ENCODE measurements at regions not wholly inside any gene's neighbourhood (a gene's known extent, or its start where the extent isn't known, plus 50 kb on each side); places are given as distances from the start of the nearest gene placed in this dataset.
"Not testable (repeated sequence)": the region's sequence is repeated elsewhere in the genome, so short reads cannot be mapped to it uniquely, and the experiment has no call there.

DNA sequence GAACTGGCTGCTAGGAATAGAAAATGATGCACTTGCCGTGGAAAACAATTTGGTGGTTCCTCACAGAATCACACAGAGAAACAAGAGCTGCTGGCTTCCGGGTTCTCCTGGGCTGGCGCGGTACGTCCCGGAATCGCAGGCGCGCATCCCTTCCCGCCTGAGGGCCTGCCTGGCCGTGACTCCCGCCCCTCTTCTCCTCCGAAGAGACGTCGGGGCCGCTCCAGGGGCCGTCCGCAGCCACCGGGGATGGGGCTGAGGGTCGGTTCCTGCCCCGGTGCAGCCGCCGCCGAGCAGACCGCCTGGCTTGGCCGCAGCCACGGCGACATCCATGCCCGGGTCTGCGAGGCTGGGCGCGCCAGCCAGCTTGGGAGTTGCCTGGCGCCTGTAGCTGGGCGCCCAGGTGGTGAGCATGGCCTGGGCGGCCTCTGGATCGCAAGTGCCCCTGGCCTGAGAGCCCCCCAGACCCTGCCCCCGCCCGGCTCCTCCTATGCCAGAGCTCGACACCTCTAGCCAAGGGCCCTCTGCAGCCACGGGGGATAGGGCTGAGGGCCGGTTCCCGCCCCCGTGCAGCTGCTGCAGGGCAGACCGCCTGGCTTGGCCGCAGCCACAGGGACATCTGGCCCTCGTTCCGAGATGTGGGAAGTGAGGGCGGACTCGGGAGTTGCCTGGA lies 83.9 kb upstream of the ZNG1F start:
- not testable (repeated sequence) for DNase-seq

DNA sequence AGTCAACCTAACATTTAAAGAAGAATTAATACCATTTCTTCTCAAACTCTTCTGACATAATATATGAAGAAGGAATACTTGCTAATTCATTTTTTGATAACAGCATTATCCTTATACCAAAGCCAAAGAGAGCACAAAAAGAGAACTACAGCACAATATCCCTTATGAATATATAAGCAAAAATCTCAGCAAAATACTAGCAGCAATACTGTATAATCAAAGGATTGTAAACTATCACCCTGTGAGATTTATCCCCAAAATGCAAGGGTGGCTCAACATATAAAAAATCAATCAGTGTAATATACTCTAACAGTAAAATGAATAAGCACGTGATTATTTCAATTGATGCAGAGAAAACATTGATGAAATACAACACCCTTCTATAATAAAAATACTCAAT lies 81.9 kb upstream of the ZNG1F start:
- DNase-seq, result not testable (repeated sequence)

DNA sequence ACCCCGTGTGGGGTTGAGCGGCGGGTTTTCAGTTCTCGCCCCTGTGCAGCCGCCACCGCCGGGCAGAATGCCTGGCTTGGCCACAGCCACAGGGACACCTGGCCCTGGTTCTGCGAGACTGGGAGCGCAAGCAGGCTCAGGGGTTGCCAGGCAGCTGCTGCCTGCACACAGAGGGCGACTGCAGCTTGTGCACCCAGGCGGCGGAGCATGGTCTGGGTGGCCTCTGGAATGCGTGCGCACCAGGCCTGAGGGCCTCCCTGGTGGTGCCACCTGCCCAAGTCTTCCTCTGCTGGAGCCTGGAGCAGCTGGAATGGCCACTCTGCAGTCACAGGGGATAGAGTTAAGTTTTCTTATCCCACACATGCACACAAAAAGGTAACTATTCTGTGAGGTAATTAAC lies 80.4 kb upstream of the ZNG1F start:
- DNase-seq, result not testable (repeated sequence)

GRCh38 chr9:41269054-41269453 lies 79.9 kb upstream of the ZNG1F start:
- not testable (repeated sequence) for DNase-seq

DNA sequence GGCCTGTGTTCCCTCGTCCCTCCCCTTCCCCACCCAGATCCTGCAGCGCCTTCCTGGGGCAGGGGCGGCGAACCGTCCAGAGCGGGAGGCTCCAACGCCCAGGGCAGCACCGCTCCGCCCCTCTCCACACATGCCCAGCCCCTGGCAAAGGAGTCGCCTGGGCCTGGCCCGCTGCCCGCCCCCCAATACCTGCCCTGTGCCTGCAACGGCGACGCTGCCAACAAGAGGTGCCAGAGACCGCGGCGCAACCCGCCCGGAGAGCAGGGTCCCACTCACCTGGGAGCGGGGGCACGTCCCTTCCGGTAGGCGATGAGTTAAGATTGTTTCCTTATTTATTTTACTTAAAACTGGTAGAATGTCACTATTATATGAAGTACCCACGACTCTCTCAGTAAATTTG lies 77.5 kb upstream of the ZNG1F start:
- DNase-seq, result not testable (repeated sequence)

GRCh38 chr9:41266000-41266399 lies 76.9 kb upstream of the ZNG1F start:
- not testable (repeated sequence) for DNase-seq

GRCh38 chr9:41251973-41252372 lies 62.9 kb upstream of the ZNG1F start:
- not testable (repeated sequence) for DNase-seq

DNA sequence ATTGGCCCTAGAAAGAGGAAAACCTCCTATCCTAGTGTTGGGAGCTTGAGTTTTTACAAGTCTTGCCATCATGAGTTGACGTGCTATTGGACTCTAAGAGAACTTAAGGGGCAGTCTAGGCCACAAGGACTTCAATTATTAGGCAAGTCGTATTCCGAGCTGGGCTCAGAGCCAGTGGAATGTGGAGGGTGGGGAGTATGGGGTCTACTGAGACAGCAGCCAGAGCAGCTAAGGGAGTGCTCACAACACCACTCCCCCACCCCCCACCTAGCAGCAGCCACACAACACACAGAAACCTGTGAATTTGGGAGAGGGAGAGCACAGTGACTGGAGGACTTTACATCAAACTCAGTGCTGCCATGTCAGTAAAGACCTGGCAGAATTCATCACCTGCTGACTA lies 62.0 kb upstream of the ZNG1F start:
- DNase-seq, result not testable (repeated sequence)

GRCh38 chr9:41246702-41247101 lies 57.6 kb upstream of the ZNG1F start:
- DNase-seq, result not testable (repeated sequence)

Measured in AML-193 (cell line).